ENCODE measurements at regions not wholly inside any gene's neighbourhood (a gene's known extent, or its start where the extent isn't known, plus 50 kb on each side); places are given as distances from the start of the nearest gene placed in this dataset.

GRCh38 chr3:194956697-194957396 lies 271.2 kb downstream of the FAM43A start:
- Histone ChIP-seq H2BK20ac (ENCODE audit: low read depth, low read length, poor library complexity, severe bottlenecking) (no peak overlapping the region), H4K20me1 (ENCODE audit: control insufficient read depth, insufficient read depth, insufficient read length) (no peaks in the 10 kb centered on the region), H4K5ac (ENCODE audit: insufficient read length, low read depth, low read length) (no peak overlapping the region), H3K14ac (ENCODE audit: insufficient read depth, low read length) (no peak overlapping the region), H3K4me2 (ENCODE audit: insufficient read depth, insufficient read length, low read length) (no peak overlapping the region), H3T11ph (ENCODE audit: low read length) (no peak overlapping the region), H4K8ac (replicated peaks; ENCODE audit: insufficient read length, low read depth, low read length) (no peak overlapping the region), H3K79me1 (ENCODE audit: insufficient read depth, low read depth, low read length, poor library complexity, severe bottlenecking) (no peaks in the 10 kb centered on the region), H2BK5ac (ENCODE audit: insufficient read length, low read length) (no peak overlapping the region), H3K4me1 (ENCODE audit: insufficient read depth, low read length) (no peaks in the 10 kb centered on the region; the same call in 1 of the 2 replicates), H3K23ac (ENCODE audit: insufficient read length, low read depth, low read length) (no peak overlapping the region), H2BK120ac (ENCODE audit: low read depth, low read length, poor library complexity, severe bottlenecking) (no peak overlapping the region), H2BK12ac (ENCODE audit: insufficient read length, low read depth, low read length) (no peak overlapping the region), H3K79me2 (ENCODE audit: insufficient read depth, low read length) (no peaks in the 10 kb centered on the region), H2AFZ (ENCODE audit: low read length) (no peak overlapping the region), H3K18ac (ENCODE audit: insufficient read length, low read depth, low read length) (no peak overlapping the region), H3K27me3 (ENCODE audit: insufficient read depth, low read length) (no peaks in the 10 kb centered on the region), H3K27ac (ENCODE audit: insufficient read length, low read depth, low read length) (no peak overlapping the region), H4K91ac (ENCODE audit: insufficient read length, low read depth, low read length) (no peak overlapping the region), H2AK5ac (ENCODE audit: insufficient read length, low read length) (no peak overlapping the region), H3K9me3 (ENCODE audit: control insufficient read depth, low read depth, low read length) (no peaks in the 10 kb centered on the region), H3K4ac (ENCODE audit: low read depth, low read length) (no peak overlapping the region), H3K9ac (ENCODE audit: extremely low read depth, insufficient read length, low read length) (no peak overlapping the region), H2BK15ac (ENCODE audit: low read depth, low read length) (no peak overlapping the region), H3K23me2 (ENCODE audit: insufficient read length, low read depth, low read length, poor library complexity, severe bottlenecking) (no peaks in the 10 kb centered on the region), H3K56ac (ENCODE audit: insufficient read length, low read depth, low read length) (no peak overlapping the region)
- WGBS (ENCODE audit: extremely low coverage, insufficient read length, low lambda C conversion rate): no CpG with 5 or more reads among the region's 17 CpGs
- no peaks in the 10 kb centered on the region for H3K9me3 Mint-ChIP-seq
- H3K36me3 Mint-ChIP-seq (ENCODE audit: insufficient read depth in 1 of 3, low read depth in 3 of 3): no peaks in the 10 kb centered on the region
- H3K4me1 Mint-ChIP-seq: peaks cover 3 to 12% of the 10 kb centered on the region in 2 experiments
- H3K27ac Mint-ChIP-seq: no peak overlapping the region; a peak in 1 of 7 replicates
- TF ChIP-seq CTCF (conservative IDR thresholded peaks at IDR 0.05): no peak
- DNase-seq: no peak
- H3K4me3 Mint-ChIP-seq: no peak overlapping the region
- peaks cover 6% of the 10 kb centered on the region for H3K27me3 Mint-ChIP-seq (ENCODE audit: low read depth)
